ENCODE measurements at regions not wholly inside any gene's neighbourhood (a gene's known extent, or its start where the extent isn't known, plus 50 kb on each side); places are given as distances from the start of the nearest gene placed in this dataset.
"Not testable (repeated sequence)": the region's sequence is repeated elsewhere in the genome, so short reads cannot be mapped to it uniquely, and the experiment has no call there.

GRCh38 chr12:11998944-11999315 is 71.8 kb upstream of the BCL2L14 start:
- H3K27me3 ChIP-seq: no peaks in the 10 kb centered on the region
- no peaks in the 10 kb centered on the region for H3K9me3 ChIP-seq (replicated peaks)
- no peak overlapping the region for H3K27ac ChIP-seq
- H3K4me3 ChIP-seq: no peak overlapping the region
- no peaks in the 10 kb centered on the region for H3K36me3 ChIP-seq
- H3K4me1 ChIP-seq: no peaks in the 10 kb centered on the region
- no peak for DNase-seq

- DNase-seq: no peak
Measured at GRCh38 chr12:12003609-12004008, 67.1 kb upstream of the BCL2L14 start.

GRCh38 chr12:12004524-12004923 is 66.2 kb upstream of the BCL2L14 start:
- no peak for DNase-seq
- H3K9me3 ChIP-seq (replicated peaks): no peaks in the 10 kb centered on the region
- H3K4me1 ChIP-seq: no peaks in the 10 kb centered on the region; the same call in 1 of the 2 replicates
- no peak overlapping the region for H3K27ac ChIP-seq
- no peaks in the 10 kb centered on the region for H3K27me3 ChIP-seq
- H3K4me3 ChIP-seq: no peak overlapping the region
- H3K36me3 ChIP-seq: no peaks in the 10 kb centered on the region

More at GRCh38 chr12:12003609-12004008, 67.1 kb upstream of the BCL2L14 start:
- no peak overlapping the region for H3K27ac ChIP-seq
- no peaks in the 10 kb centered on the region for H3K9me3 ChIP-seq (replicated peaks)
- no peaks in the 10 kb centered on the region; the same call in 1 of the 2 replicates for H3K4me1 ChIP-seq
- no peaks in the 10 kb centered on the region for H3K27me3 ChIP-seq
- no peak overlapping the region for H3K4me3 ChIP-seq
- no peaks in the 10 kb centered on the region for H3K36me3 ChIP-seq

GRCh38 chr12:12007001-12007712 is 63.6 kb upstream of the BCL2L14 start:
- H3K27me3 ChIP-seq: no peaks in the 10 kb centered on the region
- H3K27ac ChIP-seq: no peak overlapping the region
- peaks cover 9% of the 10 kb centered on the region for H3K4me1 ChIP-seq
- H3K9me3 ChIP-seq (replicated peaks): no peaks in the 10 kb centered on the region
- DNase-seq: no peak
- H3K36me3 ChIP-seq: no peaks in the 10 kb centered on the region
- no peak overlapping the region for H3K4me3 ChIP-seq

- Histone ChIP-seq H3K9me3 (replicated peaks) (no peaks in the 10 kb centered on the region), H3K27me3 (no peaks in the 10 kb centered on the region), H3K36me3 (no peaks in the 10 kb centered on the region), H3K4me3 (no peak overlapping the region), H3K27ac (no peak overlapping the region), H3K4me1 (peaks cover 9% of the 10 kb centered on the region)
- no peak for DNase-seq
Measured at GRCh38 chr12:12007713-12008231, 63.0 kb upstream of the BCL2L14 start.

- Histone ChIP-seq H3K4me3 (no peak overlapping the region), H3K36me3 (no peaks in the 10 kb centered on the region), H3K27me3 (no peaks in the 10 kb centered on the region), H3K4me1 (peaks cover 9% of the 10 kb centered on the region), H3K27ac (no peak overlapping the region), H3K9me3 (replicated peaks) (no peaks in the 10 kb centered on the region)
- peak in 1 of 2 experiments; percentile 29 for DNase-seq
Measured at GRCh38 chr12:12008232-12008850, 62.4 kb upstream of the BCL2L14 start.

- H3K27ac ChIP-seq: no peak overlapping the region
- DNase-seq: peak in 1 of 2 experiments; percentile 38
- H3K36me3 ChIP-seq: no peaks in the 10 kb centered on the region
- no peaks in the 10 kb centered on the region for H3K9me3 ChIP-seq (replicated peaks)
- peaks cover 9% of the 10 kb centered on the region for H3K4me1 ChIP-seq
- H3K4me3 ChIP-seq: no peak overlapping the region
- H3K27me3 ChIP-seq: no peaks in the 10 kb centered on the region
Measured at GRCh38 chr12:12008931-12009611, 61.7 kb upstream of the BCL2L14 start.

- H3K27me3 ChIP-seq; H3K4me3 ChIP-seq; H3K27ac ChIP-seq; H3K9me3 ChIP-seq (replicated peaks); H3K4me1 ChIP-seq; H3K36me3 ChIP-seq; DNase-seq: not testable (repeated sequence)
Measured at GRCh38 chr12:12009749-12010276, 60.9 kb upstream of the BCL2L14 start.

- H3K27me3 ChIP-seq: no peaks in the 10 kb centered on the region
- no peak overlapping the region for H3K27ac ChIP-seq
- DNase-seq: peak; percentile 15 to 56
- H3K4me1 ChIP-seq: peaks cover 9% of the 10 kb centered on the region
- H3K36me3 ChIP-seq: no peaks in the 10 kb centered on the region
- no peak overlapping the region for H3K4me3 ChIP-seq
- H3K9me3 ChIP-seq (replicated peaks): no peaks in the 10 kb centered on the region
Measured at GRCh38 chr12:12010277-12011039, 60.3 kb upstream of the BCL2L14 start.

GRCh38 chr12:12011880-12012260 is 58.9 kb upstream of the BCL2L14 start:
- Histone ChIP-seq H3K9me3 (replicated peaks) (no peaks in the 10 kb centered on the region), H3K27ac (no peak overlapping the region), H3K36me3 (no peaks in the 10 kb centered on the region), H3K4me3 (no peak overlapping the region), H3K4me1 (peaks cover 9% of the 10 kb centered on the region), H3K27me3 (no peaks in the 10 kb centered on the region)
- DNase-seq: no peak

- Histone ChIP-seq H3K27me3 (no peaks in the 10 kb centered on the region), H3K36me3 (no peaks in the 10 kb centered on the region), H3K9me3 (replicated peaks) (no peaks in the 10 kb centered on the region), H3K27ac (no peak overlapping the region), H3K4me1 (peaks cover 22% of the 10 kb centered on the region), H3K4me3 (no peak overlapping the region)
- no peak for DNase-seq
Measured at GRCh38 chr12:12015073-12015685, 55.6 kb upstream of the BCL2L14 start.

- H3K27ac ChIP-seq: no peak overlapping the region
Measured at GRCh38 chr12:12016284-12017100, 54.2 kb upstream of the BCL2L14 start.

GRCh38 chr12:12017135-12017581 is 53.6 kb upstream of the BCL2L14 start:
- Histone ChIP-seq H3K9me3 (replicated peaks) (no peaks in the 10 kb centered on the region), H3K27me3 (no peaks in the 10 kb centered on the region), H3K4me3 (no peak overlapping the region), H3K36me3 (no peaks in the 10 kb centered on the region), H3K27ac (no peak overlapping the region), H3K4me1 (peaks cover 13% of the 10 kb centered on the region; the same call in 1 of the 2 replicates)
- DNase-seq: no peak

More at GRCh38 chr12:12016284-12017100, 54.2 kb upstream of the BCL2L14 start:
- no peak overlapping the region for H3K4me3 ChIP-seq
- no peaks in the 10 kb centered on the region for H3K9me3 ChIP-seq (replicated peaks)
- H3K27me3 ChIP-seq: no peaks in the 10 kb centered on the region
- H3K4me1 ChIP-seq: peaks cover 15% of the 10 kb centered on the region; the same call in 1 of the 2 replicates
- DNase-seq: no peak
- H3K36me3 ChIP-seq: no peaks in the 10 kb centered on the region

Measured in SJCRH30 (cell line).